ENCODE measurements at regions not wholly inside any gene's neighbourhood (a gene's known extent, or its start where the extent isn't known, plus 50 kb on each side); places are given as distances from the start of the nearest gene placed in this dataset.
"Not testable (repeated sequence)": the region's sequence is repeated elsewhere in the genome, so short reads cannot be mapped to it uniquely, and the experiment has no call there.

- Histone ChIP-seq H3K27ac (replicated peaks; ENCODE audit: low read length) (no peak overlapping the region), H3K18ac (ENCODE audit: low read length) (no peak overlapping the region), H2AFZ (ENCODE audit: low read length) (no peak overlapping the region), H3K4me2 (ENCODE audit: insufficient read depth, low read length, poor library complexity, severe bottlenecking) (no peak overlapping the region), H3K23ac (ENCODE audit: low read depth, low read length, poor library complexity) (no peak overlapping the region), H3K79me1 (ENCODE audit: low read depth, low read length) (no peaks in the 10 kb centered on the region), H3K36me3 (replicated peaks in 1 of 2; ENCODE audit: control insufficient read depth in 2 of 2, insufficient read depth in 2 of 2, low read length in 2 of 2) (no peaks in the 10 kb centered on the region), H3K4ac (ENCODE audit: low read length) (no peak overlapping the region), H4K91ac (ENCODE audit: low read depth, low read length, poor library complexity) (no peak overlapping the region), H3K4me3 (ENCODE audit: low read length in 2 of 2) (no peak overlapping the region), H3K9ac (ENCODE audit: low read depth, low read length, poor library complexity) (no peak overlapping the region), H2BK12ac (ENCODE audit: low read length) (no peak overlapping the region), H4K8ac (ENCODE audit: low read depth, low read length) (no peak overlapping the region), H2BK5ac (ENCODE audit: low read length) (no peak overlapping the region), H3K27me3 (ENCODE audit: control insufficient read depth in 3 of 3, insufficient read depth in 3 of 3, low read depth in 1 of 3, low read length in 3 of 3) (no peaks in the 10 kb centered on the region), H3K9me3 (replicated peaks in 1 of 2; ENCODE audit: control insufficient read depth in 2 of 2, insufficient read depth in 1 of 2, low read depth in 1 of 2, low read length in 2 of 2) (no peaks in the 10 kb centered on the region), H3K4me1 (ENCODE audit: control insufficient read depth in 2 of 2, insufficient read depth in 1 of 2, low read depth in 1 of 2, low read length in 2 of 2) (no peaks in the 10 kb centered on the region), H2BK120ac (ENCODE audit: low read depth, low read length) (no peak overlapping the region), H3K14ac (ENCODE audit: low read length) (no peak overlapping the region), H2BK15ac (ENCODE audit: low read length) (no peak overlapping the region), H2AK5ac (ENCODE audit: low read depth, low read length) (no peak overlapping the region)
- no peak for DNase-seq (ENCODE audit: low spot score)
Measured at GRCh38 chr11:89626366-89626765, 83.7 kb upstream of the TRIM77 start.

GRCh38 chr11:89626881-89627280, 83.2 kb upstream of the TRIM77 start:
- H3K9me3 ChIP-seq (replicated peaks in 1 of 2; ENCODE audit: control insufficient read depth in 2 of 2, insufficient read depth in 1 of 2, low read depth in 1 of 2, low read length in 2 of 2); H3K4me1 ChIP-seq (ENCODE audit: control insufficient read depth in 2 of 2, insufficient read depth in 1 of 2, low read depth in 1 of 2, low read length in 2 of 2); DNase-seq (ENCODE audit: low spot score); H2BK5ac ChIP-seq (ENCODE audit: low read length); H2BK120ac ChIP-seq (ENCODE audit: low read depth, low read length); H4K8ac ChIP-seq (ENCODE audit: low read depth, low read length); H2AK5ac ChIP-seq (ENCODE audit: low read depth, low read length); H3K18ac ChIP-seq (ENCODE audit: low read length); H2BK15ac ChIP-seq (ENCODE audit: low read length); H3K14ac ChIP-seq (ENCODE audit: low read length); H3K79me1 ChIP-seq (ENCODE audit: low read depth, low read length); H3K4ac ChIP-seq (ENCODE audit: low read length); H3K4me2 ChIP-seq (ENCODE audit: insufficient read depth, low read length, poor library complexity, severe bottlenecking); H4K91ac ChIP-seq (ENCODE audit: low read depth, low read length, poor library complexity); H3K27me3 ChIP-seq (ENCODE audit: control insufficient read depth in 3 of 3, insufficient read depth in 3 of 3, low read depth in 1 of 3, low read length in 3 of 3); H3K23ac ChIP-seq (ENCODE audit: low read depth, low read length, poor library complexity); H3K27ac ChIP-seq (replicated peaks; ENCODE audit: low read length); H3K9ac ChIP-seq (ENCODE audit: low read depth, low read length, poor library complexity); H3K4me3 ChIP-seq (ENCODE audit: low read length in 2 of 2); H2BK12ac ChIP-seq (ENCODE audit: low read length); H3K36me3 ChIP-seq (replicated peaks in 1 of 2; ENCODE audit: control insufficient read depth in 2 of 2, insufficient read depth in 2 of 2, low read length in 2 of 2): not testable (repeated sequence)
- no CpG with 5 or more reads among the region's 2 CpGs for WGBS, 2 donors (ENCODE audit: extremely low coverage in 2 of 2, insufficient read length in 2 of 2, insufficient replicate concordance in 1 of 2)
- peak overlapping the region; percentile 45 for H2AFZ ChIP-seq (ENCODE audit: low read length)

GRCh38 chr11:89633135-89633705, 76.9 kb upstream of the TRIM77 start:
- no peak overlapping the region for H3K18ac ChIP-seq (ENCODE audit: low read length)
- no peak overlapping the region for H2AK5ac ChIP-seq (ENCODE audit: low read depth, low read length)
- H3K9me3 ChIP-seq (replicated peaks in 1 of 2; ENCODE audit: control insufficient read depth in 2 of 2, insufficient read depth in 1 of 2, low read depth in 1 of 2, low read length in 2 of 2), result no peaks in the 10 kb centered on the region
- WGBS, 2 donors (ENCODE audit: extremely low coverage in 2 of 2, insufficient read length in 2 of 2, insufficient replicate concordance in 1 of 2), result no CpG with 5 or more reads among the region's 1 CpG
- H2BK12ac ChIP-seq (ENCODE audit: low read length), result no peak overlapping the region
- H3K27ac ChIP-seq (replicated peaks; ENCODE audit: low read length), result no peak overlapping the region
- no peak overlapping the region for H3K4me3 ChIP-seq (ENCODE audit: low read length in 2 of 2)
- no peaks in the 10 kb centered on the region for H3K79me1 ChIP-seq (ENCODE audit: low read depth, low read length)
- H3K4me2 ChIP-seq (ENCODE audit: insufficient read depth, low read length, poor library complexity, severe bottlenecking), result no peak overlapping the region
- no peak overlapping the region for H2BK5ac ChIP-seq (ENCODE audit: low read length)
- no peaks in the 10 kb centered on the region for H3K36me3 ChIP-seq (replicated peaks in 1 of 2; ENCODE audit: control insufficient read depth in 2 of 2, insufficient read depth in 2 of 2, low read length in 2 of 2)
- peak overlapping the region; percentile 20 for H2AFZ ChIP-seq (ENCODE audit: low read length)
- H3K9ac ChIP-seq (ENCODE audit: low read depth, low read length, poor library complexity), result no peak overlapping the region
- no peak overlapping the region for H3K4ac ChIP-seq (ENCODE audit: low read length)
- no peak overlapping the region for H4K91ac ChIP-seq (ENCODE audit: low read depth, low read length, poor library complexity)
- no peak overlapping the region for H2BK120ac ChIP-seq (ENCODE audit: low read depth, low read length)
- no peak for DNase-seq (ENCODE audit: low spot score)
- no peak overlapping the region for H3K14ac ChIP-seq (ENCODE audit: low read length)
- no peak overlapping the region for H3K23ac ChIP-seq (ENCODE audit: low read depth, low read length, poor library complexity)
- no peaks in the 10 kb centered on the region for H3K27me3 ChIP-seq (ENCODE audit: control insufficient read depth in 3 of 3, insufficient read depth in 3 of 3, low read depth in 1 of 3, low read length in 3 of 3)
- no peak overlapping the region for H2BK15ac ChIP-seq (ENCODE audit: low read length)
- no peak overlapping the region for H4K8ac ChIP-seq (ENCODE audit: low read depth, low read length)
- peaks cover 0 to 1% of the 10 kb centered on the region in 2 donors for H3K4me1 ChIP-seq (ENCODE audit: control insufficient read depth in 2 of 2, insufficient read depth in 1 of 2, low read depth in 1 of 2, low read length in 2 of 2)

GRCh38 chr11:89640777-89641176, 69.3 kb upstream of the TRIM77 start:
- H2AFZ ChIP-seq (ENCODE audit: low read length); H3K9me3 ChIP-seq (replicated peaks in 1 of 2; ENCODE audit: control insufficient read depth in 2 of 2, insufficient read depth in 1 of 2, low read depth in 1 of 2, low read length in 2 of 2); H3K23ac ChIP-seq (ENCODE audit: low read depth, low read length, poor library complexity); H3K4me1 ChIP-seq (ENCODE audit: control insufficient read depth in 2 of 2, insufficient read depth in 1 of 2, low read depth in 1 of 2, low read length in 2 of 2); H3K9ac ChIP-seq (ENCODE audit: low read depth, low read length, poor library complexity); H3K79me1 ChIP-seq (ENCODE audit: low read depth, low read length); H2BK12ac ChIP-seq (ENCODE audit: low read length); H2BK15ac ChIP-seq (ENCODE audit: low read length); H4K91ac ChIP-seq (ENCODE audit: low read depth, low read length, poor library complexity); DNase-seq (ENCODE audit: low spot score); H3K27ac ChIP-seq (replicated peaks; ENCODE audit: low read length); H2BK120ac ChIP-seq (ENCODE audit: low read depth, low read length); H3K14ac ChIP-seq (ENCODE audit: low read length); H3K36me3 ChIP-seq (replicated peaks in 1 of 2; ENCODE audit: control insufficient read depth in 2 of 2, insufficient read depth in 2 of 2, low read length in 2 of 2); H3K27me3 ChIP-seq (ENCODE audit: control insufficient read depth in 3 of 3, insufficient read depth in 3 of 3, low read depth in 1 of 3, low read length in 3 of 3); H2BK5ac ChIP-seq (ENCODE audit: low read length); H3K4ac ChIP-seq (ENCODE audit: low read length); H4K8ac ChIP-seq (ENCODE audit: low read depth, low read length); H2AK5ac ChIP-seq (ENCODE audit: low read depth, low read length); H3K18ac ChIP-seq (ENCODE audit: low read length); H3K4me3 ChIP-seq (ENCODE audit: low read length in 2 of 2); H3K4me2 ChIP-seq (ENCODE audit: insufficient read depth, low read length, poor library complexity, severe bottlenecking): not testable (repeated sequence)
- WGBS, 2 donors (ENCODE audit: extremely low coverage in 2 of 2, insufficient read length in 2 of 2, insufficient replicate concordance in 1 of 2), result no CpG with 5 or more reads among the region's 3 CpGs

Data from neuronal stem cell (in vitro differentiated cells).